Bronchial epithelial cell (primary cell): ENCODE measurements at regions not wholly inside any gene's neighbourhood (a gene's known extent, or its start where the extent isn't known, plus 50 kb on each side); places are given as distances from the start of the nearest gene placed in this dataset.
A peak's percentile ranks its signal among the peaks of the same experiment; 100 is the strongest.

Experiments
- DNase-seq: peaks from one replicate; pipeline ENCODE4 v3.0.0-alpha.2; 2010; ENCODE audit warnings: low read depth
- FAIRE-seq: peaks from 2 replicates; lab custom pipeline; 2011; peaks lifted over from hg19 to GRCh38; lab: Jason Lieb, UNC
- H3K27me3 ChIP-seq: 2 replicates; pipeline ENCODE4 v1.5.1; 2011; ENCODE audit warnings: low read length; ENCODE audit not compliant: control insufficient read depth, insufficient read depth
- H3K36me3 ChIP-seq: 2 replicates; pipeline ENCODE4 v1.5.1; 2011; ENCODE audit warnings: low read length; ENCODE audit not compliant: control insufficient read depth, insufficient read depth
- H3K4me3 ChIP-seq: 2 replicates; pipeline ENCODE4 v1.5.1; 2011; ENCODE audit warnings: mild to moderate bottlenecking, low read depth, low read length, control low read depth
- CTCF ChIP-seq: IDR thresholded peaks from 2 replicates; pipeline ENCODE4 v1.5.1; 2011; ENCODE audit warnings: mild to moderate bottlenecking, moderate library complexity, low read length, control low read depth, inconsistent platforms; ENCODE audit not compliant: insufficient read depth, severe bottlenecking

DNA sequence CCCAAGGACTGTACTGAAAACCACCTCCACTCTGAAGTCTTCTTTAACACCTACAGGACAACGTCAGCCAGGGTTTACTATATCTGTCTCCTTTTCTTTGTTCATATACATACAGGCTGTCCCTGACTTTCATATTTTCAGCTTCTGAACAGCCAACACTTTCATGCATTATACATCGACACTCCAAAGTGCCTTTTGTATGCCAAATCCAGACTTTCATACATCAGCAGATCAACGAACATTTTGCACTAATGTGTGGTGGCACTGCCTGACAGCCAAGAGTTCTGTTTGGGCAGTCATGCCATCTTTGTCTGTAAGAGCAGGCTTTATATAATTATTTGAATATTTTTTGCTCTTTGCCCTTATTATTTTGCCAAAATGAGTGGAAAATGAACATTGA, 487.4 kb downstream of the CETN3 start:
- DNase-seq: no peak
- no peak for TF ChIP-seq CTCF
- Histone ChIP-seq H3K4me3 (no peak overlapping the region), H3K36me3 (no peaks in the 10 kb centered on the region), H3K27me3 (no peaks in the 10 kb centered on the region)
- no peak for FAIRE-seq

- H3K4me3 ChIP-seq: no peak overlapping the region
- DNase-seq (no peak), FAIRE-seq (no peak)
- TF ChIP-seq CTCF: no peak
- H3K27me3 ChIP-seq: no peaks in the 10 kb centered on the region
- no peaks in the 10 kb centered on the region for H3K36me3 ChIP-seq
Measured at GRCh38 chr5:89917112-89917511, 492.4 kb downstream of the CETN3 start.

DNA sequence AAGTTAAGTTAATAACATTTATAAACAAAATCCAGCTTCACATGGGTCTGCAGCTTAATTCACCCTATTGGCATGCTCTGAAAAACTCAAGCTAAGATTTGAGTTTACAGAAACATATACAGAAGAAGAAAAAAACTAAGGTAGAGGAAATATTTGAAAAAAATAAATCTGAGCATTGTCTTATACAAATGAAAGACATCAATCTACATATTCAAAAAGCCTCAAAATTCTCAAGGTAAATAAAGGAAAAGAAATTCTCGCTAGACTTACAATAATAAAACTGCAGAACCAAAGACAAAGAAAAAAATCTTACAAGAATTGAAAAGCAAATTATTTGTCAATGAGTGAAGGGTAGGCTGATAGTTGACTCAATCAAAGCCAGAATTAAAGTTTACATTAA, 493.4 kb downstream of the CETN3 start:
- no peak overlapping the region for H3K4me3 ChIP-seq
- FAIRE-seq (no peak), DNase-seq (no peak)
- TF ChIP-seq CTCF: no peak
- no peaks in the 10 kb centered on the region for H3K27me3 ChIP-seq
- H3K36me3 ChIP-seq: no peaks in the 10 kb centered on the region

GRCh38 chr5:89908876-89909275, 500.7 kb downstream of the CETN3 start:
- FAIRE-seq (no peak), DNase-seq (no peak)
- H3K4me3 ChIP-seq: no peak overlapping the region
- TF ChIP-seq CTCF: no peak
- H3K36me3 ChIP-seq: no peaks in the 10 kb centered on the region
- no peaks in the 10 kb centered on the region for H3K27me3 ChIP-seq

GRCh38 chr5:89904442-89904841, 505.1 kb downstream of the CETN3 start:
- DNase-seq (peak; percentile 71), FAIRE-seq (no peak)

More at GRCh38 chr5:89904442-89904841, 505.1 kb downstream of the CETN3 start:
- no peak overlapping the region for H3K4me3 ChIP-seq
- no peak for TF ChIP-seq CTCF
- H3K27me3 ChIP-seq: no peaks in the 10 kb centered on the region
- H3K36me3 ChIP-seq: no peaks in the 10 kb centered on the region
